ENCODE measurements at regions not wholly inside any gene's neighbourhood (a gene's known extent, or its start where the extent isn't known, plus 50 kb on each side); places are given as distances from the start of the nearest gene placed in this dataset.

GRCh38 chr10:36837416-36837815 lies 288.0 kb upstream of the ANKRD30A start:
- TF ChIP-seq POLR2AphosphoS5 (IDR thresholded peaks at IDR 0.05; ENCODE audit: low read depth, low read length) (no peak), TAF1 (IDR thresholded peaks at IDR 0.05; ENCODE audit: borderline replicate concordance, low read depth, low read length) (no peak), POLR2A (IDR thresholded peaks at IDR 0.05; ENCODE audit: low read depth, low read length) (no peak)
- DNase-seq (ENCODE audit: insufficient read length) (no peak), FAIRE-seq (no peak)

DNA sequence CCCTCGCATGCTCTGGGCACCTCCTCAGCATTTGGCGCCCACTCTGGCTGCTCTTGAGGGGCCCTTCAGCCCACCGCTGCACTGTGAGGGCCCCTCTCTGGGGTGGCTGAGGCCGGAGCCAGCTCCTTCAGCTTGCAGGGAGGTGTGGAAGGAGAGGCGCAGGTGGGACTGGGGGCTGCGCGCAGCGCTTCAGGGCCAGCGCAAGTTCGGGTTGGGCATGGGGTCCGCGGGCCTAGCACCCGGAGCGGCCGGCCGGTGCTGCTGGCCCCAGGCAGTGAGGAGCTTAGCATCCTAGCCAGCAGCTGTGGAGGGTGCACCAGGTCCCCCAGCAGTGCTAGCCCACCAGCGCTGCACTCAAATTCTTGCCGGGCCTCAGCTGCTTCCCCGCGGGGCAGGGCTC lies 305.6 kb upstream of the ANKRD30A start:
- DNase-seq (ENCODE audit: insufficient read length) (no peak), FAIRE-seq (no peak)
- TF ChIP-seq POLR2A (IDR thresholded peaks at IDR 0.05; ENCODE audit: low read depth, low read length) (no peak), POLR2AphosphoS5 (IDR thresholded peaks at IDR 0.05; ENCODE audit: low read depth, low read length) (no peak), TAF1 (IDR thresholded peaks at IDR 0.05; ENCODE audit: borderline replicate concordance, low read depth, low read length) (no peak)

- FAIRE-seq: no peak
- DNase-seq (ENCODE audit: insufficient read length): no peak
- TF ChIP-seq POLR2A (IDR thresholded peaks at IDR 0.05; ENCODE audit: low read depth, low read length) (no peak), POLR2AphosphoS5 (IDR thresholded peaks at IDR 0.05; ENCODE audit: low read depth, low read length) (no peak), TAF1 (IDR thresholded peaks at IDR 0.05; ENCODE audit: borderline replicate concordance, low read depth, low read length) (no peak)
These were observed 307.5 kb upstream of the ANKRD30A start for GRCh38 chr10:36817898-36818297.

DNA sequence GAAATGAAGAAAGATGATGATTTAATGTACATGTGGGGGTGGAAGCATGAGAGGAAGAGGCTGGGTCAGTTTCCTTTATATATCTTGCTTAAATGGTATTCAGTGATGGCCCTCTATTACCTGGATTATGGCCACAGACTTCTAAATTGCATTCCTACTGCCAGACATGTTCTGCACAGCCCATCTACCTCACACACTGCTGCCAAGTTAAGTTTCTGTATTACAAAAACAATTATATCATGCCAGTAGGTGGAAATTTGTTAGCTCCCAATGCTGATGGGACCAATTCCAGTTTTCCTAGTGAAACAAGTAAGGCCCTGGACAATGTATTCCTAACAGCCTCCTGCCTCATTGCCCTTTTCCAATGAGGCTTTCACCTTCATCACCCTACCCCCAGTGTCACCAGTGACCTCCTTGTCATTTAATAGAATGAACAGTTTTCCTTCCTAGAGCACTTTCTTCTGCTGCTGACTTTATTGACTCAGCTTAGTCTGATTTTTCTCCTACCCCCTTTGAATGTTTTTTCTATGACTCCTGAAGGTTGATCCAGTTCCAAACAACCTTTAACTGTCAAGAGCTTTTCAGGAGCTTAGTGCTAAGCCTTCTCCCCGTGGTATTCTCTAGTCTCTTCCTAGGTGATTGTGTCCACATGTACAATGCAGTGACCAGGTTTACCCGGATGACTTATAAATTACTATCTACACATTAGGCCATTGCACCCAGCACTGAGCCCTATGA lies 316.6 kb upstream of the ANKRD30A start:
- DNase-seq (ENCODE audit: insufficient read length): no peak
- no peak for FAIRE-seq
- TF ChIP-seq TAF1 (IDR thresholded peaks at IDR 0.05; ENCODE audit: borderline replicate concordance, low read depth, low read length) (no peak), POLR2A (IDR thresholded peaks at IDR 0.05; ENCODE audit: low read depth, low read length) (no peak), POLR2AphosphoS5 (IDR thresholded peaks at IDR 0.05; ENCODE audit: low read depth, low read length) (no peak)

- no peak for TF ChIP-seq TAF1 (IDR thresholded peaks at IDR 0.05; ENCODE audit: borderline replicate concordance, low read depth, low read length)
- no peak for TF ChIP-seq POLR2A (IDR thresholded peaks at IDR 0.05; ENCODE audit: low read depth, low read length)
- TF ChIP-seq POLR2AphosphoS5 (IDR thresholded peaks at IDR 0.05; ENCODE audit: low read depth, low read length): no peak
- DNase-seq (ENCODE audit: insufficient read length): no peak
- FAIRE-seq: no peak
These were observed 322.2 kb upstream of the ANKRD30A start for GRCh38 chr10:36803229-36803628.

- FAIRE-seq (no peak), DNase-seq (ENCODE audit: insufficient read length) (no peak)
- TF ChIP-seq TAF1 (IDR thresholded peaks at IDR 0.05; ENCODE audit: borderline replicate concordance, low read depth, low read length) (no peak), POLR2AphosphoS5 (IDR thresholded peaks at IDR 0.05; ENCODE audit: low read depth, low read length) (no peak), POLR2A (IDR thresholded peaks at IDR 0.05; ENCODE audit: low read depth, low read length) (no peak)
These were observed 322.8 kb upstream of the ANKRD30A start for GRCh38 chr10:36802490-36803153.

- TF ChIP-seq POLR2A (IDR thresholded peaks at IDR 0.05; ENCODE audit: low read depth, low read length) (no peak), TAF1 (IDR thresholded peaks at IDR 0.05; ENCODE audit: borderline replicate concordance, low read depth, low read length) (no peak), POLR2AphosphoS5 (IDR thresholded peaks at IDR 0.05; ENCODE audit: low read depth, low read length) (no peak)
- DNase-seq (ENCODE audit: insufficient read length) (no peak), FAIRE-seq (no peak)
These were observed 323.7 kb upstream of the ANKRD30A start for GRCh38 chr10:36801660-36802059.

GRCh38 chr10:36794981-36795380 lies 330.4 kb upstream of the ANKRD30A start:
- no peak for FAIRE-seq
- no peak for TF ChIP-seq TAF1 (IDR thresholded peaks at IDR 0.05; ENCODE audit: borderline replicate concordance, low read depth, low read length)
- TF ChIP-seq POLR2A (IDR thresholded peaks at IDR 0.05; ENCODE audit: low read depth, low read length): no peak
- TF ChIP-seq POLR2AphosphoS5 (IDR thresholded peaks at IDR 0.05; ENCODE audit: low read depth, low read length): no peak

DNA sequence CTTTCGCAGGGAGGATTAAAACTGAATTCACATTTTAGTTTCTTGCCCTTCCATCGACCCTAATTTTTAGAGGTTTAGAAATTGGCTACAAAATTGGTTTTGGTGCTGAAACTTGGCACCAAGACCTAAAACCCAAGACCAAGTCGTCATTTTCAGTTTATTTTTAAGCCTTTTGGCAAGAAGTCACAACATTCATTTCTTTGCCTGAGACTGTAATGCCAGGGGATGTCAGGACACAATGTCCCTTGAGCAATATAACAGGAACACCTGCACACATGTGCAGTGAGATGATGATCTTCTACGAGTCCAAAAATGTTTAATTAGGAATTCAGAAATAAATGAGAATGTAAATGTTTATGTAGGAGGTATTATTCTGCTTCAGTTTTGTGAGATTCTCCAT lies 335.4 kb upstream of the ANKRD30A start:
- FAIRE-seq (no peak), DNase-seq (ENCODE audit: insufficient read length) (no peak)
- TF ChIP-seq TAF1 (IDR thresholded peaks at IDR 0.05; ENCODE audit: borderline replicate concordance, low read depth, low read length): no peak

More at GRCh38 chr10:36794981-36795380, 330.4 kb upstream of the ANKRD30A start:
- DNase-seq (ENCODE audit: insufficient read length): no peak

- no peak for TF ChIP-seq POLR2A (IDR thresholded peaks at IDR 0.05; ENCODE audit: low read depth, low read length)
- TF ChIP-seq POLR2AphosphoS5 (IDR thresholded peaks at IDR 0.05; ENCODE audit: low read depth, low read length): no peak
- no peak for TF ChIP-seq TAF1 (IDR thresholded peaks at IDR 0.05; ENCODE audit: borderline replicate concordance, low read depth, low read length)
- FAIRE-seq (no peak), DNase-seq (ENCODE audit: insufficient read length) (no peak)
These were observed 337.2 kb upstream of the ANKRD30A start for GRCh38 chr10:36788152-36788551.

GRCh38 chr10:36783400-36783799 lies 342.0 kb upstream of the ANKRD30A start:
- TF ChIP-seq POLR2A (IDR thresholded peaks at IDR 0.05; ENCODE audit: low read depth, low read length) (no peak), TAF1 (IDR thresholded peaks at IDR 0.05; ENCODE audit: borderline replicate concordance, low read depth, low read length) (no peak), POLR2AphosphoS5 (IDR thresholded peaks at IDR 0.05; ENCODE audit: low read depth, low read length) (no peak)
- DNase-seq (ENCODE audit: insufficient read length) (no peak), FAIRE-seq (no peak)

GRCh38 chr10:36781570-36781969 lies 343.8 kb upstream of the ANKRD30A start:
- no peak for FAIRE-seq
- DNase-seq (ENCODE audit: insufficient read length): no peak
- TF ChIP-seq POLR2AphosphoS5 (IDR thresholded peaks at IDR 0.05; ENCODE audit: low read depth, low read length): no peak
- TF ChIP-seq POLR2A (IDR thresholded peaks at IDR 0.05; ENCODE audit: low read depth, low read length): no peak
- no peak for TF ChIP-seq TAF1 (IDR thresholded peaks at IDR 0.05; ENCODE audit: borderline replicate concordance, low read depth, low read length)

Data from GM12892 (cell line).